D721Med (cell line): ENCODE measurements at regions not wholly inside any gene's neighbourhood (a gene's known extent, or its start where the extent isn't known, plus 50 kb on each side); places are given as distances from the start of the nearest gene placed in this dataset.

Source experiments
- DNase-seq: peaks from one replicate; pipeline ENCODE4 v3.0.0; 2011; ENCODE audit warnings: low spot score; ENCODE audit not compliant: insufficient read length
- FAIRE-seq: peaks from 2 replicates; lab custom pipeline; 2011; peaks lifted over from hg19 to GRCh38; lab: Jason Lieb, UNC
- CTCF ChIP-seq: IDR thresholded peaks from 2 replicates; pipeline ENCODE4 v1.5.1; 2012; ENCODE audit warnings: mild to moderate bottlenecking, control low read depth; ENCODE audit not compliant: insufficient read depth; ENCODE audit errors: missing control alignments

- TF ChIP-seq CTCF, result no peak
- DNase-seq, result no peak
- no peak for FAIRE-seq
Measured at GRCh38 chr11:97738751-97739150, 1282.0 kb upstream of the CNTN5 start.

- TF ChIP-seq CTCF, result no peak
- no peak for DNase-seq
- FAIRE-seq, result no peak
Measured at GRCh38 chr11:97739932-97740800, 1280.6 kb upstream of the CNTN5 start.

- FAIRE-seq (no peak), DNase-seq (no peak)
- no peak for TF ChIP-seq CTCF
Measured at GRCh38 chr11:97740801-97741151, 1280.0 kb upstream of the CNTN5 start.

GRCh38 chr11:97742717-97743116, 1278.0 kb upstream of the CNTN5 start:
- TF ChIP-seq CTCF, result no peak
- FAIRE-seq, result no peak

GRCh38 chr11:97743205-97743742, 1277.5 kb upstream of the CNTN5 start:
- FAIRE-seq (no peak), DNase-seq (no peak)
- TF ChIP-seq CTCF, result no peak

More at GRCh38 chr11:97742717-97743116, 1278.0 kb upstream of the CNTN5 start:
- no peak for DNase-seq

- TF ChIP-seq CTCF, result no peak
- FAIRE-seq (no peak), DNase-seq (no peak)
Measured at GRCh38 chr11:97745515-97746050, 1275.2 kb upstream of the CNTN5 start.

GRCh38 chr11:97746818-97747217, 1273.9 kb upstream of the CNTN5 start:
- FAIRE-seq (no peak), DNase-seq (no peak)
- no peak for TF ChIP-seq CTCF
